ENCODE measurements at regions not wholly inside any gene's neighbourhood (a gene's known extent, or its start where the extent isn't known, plus 50 kb on each side); places are given as distances from the start of the nearest gene placed in this dataset.

DNA sequence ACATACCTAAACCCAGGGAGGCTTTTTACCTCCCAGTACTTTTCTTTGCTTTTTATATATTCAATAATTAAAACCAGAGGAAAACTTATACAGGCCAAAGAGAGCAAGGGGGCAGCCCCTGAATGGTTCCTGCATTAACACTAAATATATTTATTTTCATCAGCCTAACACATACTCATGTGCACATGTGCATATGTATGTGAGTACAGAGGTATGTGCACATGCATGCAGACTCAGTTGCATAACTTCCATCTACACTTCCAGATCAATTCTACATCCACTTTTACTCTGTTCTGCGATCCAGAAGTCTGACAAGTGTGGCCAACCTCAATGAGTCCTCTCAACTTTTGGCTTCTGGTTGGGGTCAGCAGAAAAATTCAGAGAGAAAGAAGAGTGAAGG is 794.2 kb downstream of the DHX35 start:
- Histone ChIP-seq H3K4me1 (peaks cover 0 to 16% (median 13%) of the 10 kb centered on the region in 4 donors), H3K27me3 (no peaks in the 10 kb centered on the region), H3K36me3 (no peaks in the 10 kb centered on the region), H3K4me3 (no peak overlapping the region), H3K9me3 (no peaks in the 10 kb centered on the region), H3K27ac (peak overlapping the region in 1 of 4 donors; percentile 56)
- DNase-seq, result no peak
- TF ChIP-seq, protein P1, sequence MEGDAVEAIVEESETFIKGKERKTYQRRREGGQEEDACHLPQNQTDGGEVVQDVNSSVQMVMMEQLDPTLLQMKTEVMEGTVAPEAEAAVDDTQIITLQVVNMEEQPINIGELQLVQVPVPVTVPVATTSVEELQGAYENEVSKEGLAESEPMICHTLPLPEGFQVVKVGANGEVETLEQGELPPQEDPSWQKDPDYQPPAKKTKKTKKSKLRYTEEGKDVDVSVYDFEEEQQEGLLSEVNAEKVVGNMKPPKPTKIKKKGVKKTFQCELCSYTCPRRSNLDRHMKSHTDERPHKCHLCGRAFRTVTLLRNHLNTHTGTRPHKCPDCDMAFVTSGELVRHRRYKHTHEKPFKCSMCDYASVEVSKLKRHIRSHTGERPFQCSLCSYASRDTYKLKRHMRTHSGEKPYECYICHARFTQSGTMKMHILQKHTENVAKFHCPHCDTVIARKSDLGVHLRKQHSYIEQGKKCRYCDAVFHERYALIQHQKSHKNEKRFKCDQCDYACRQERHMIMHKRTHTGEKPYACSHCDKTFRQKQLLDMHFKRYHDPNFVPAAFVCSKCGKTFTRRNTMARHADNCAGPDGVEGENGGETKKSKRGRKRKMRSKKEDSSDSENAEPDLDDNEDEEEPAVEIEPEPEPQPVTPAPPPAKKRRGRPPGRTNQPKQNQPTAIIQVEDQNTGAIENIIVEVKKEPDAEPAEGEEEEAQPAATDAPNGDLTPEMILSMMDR (IDR thresholded peaks at IDR 0.05), result no peak
- no peak for TF ChIP-seq POLR2AphosphoS5 (IDR thresholded peaks at IDR 0.05)
- TF ChIP-seq EP300 (IDR thresholded peaks at IDR 0.05), result no peak
- TF ChIP-seq POLR2A (IDR thresholded peaks at IDR 0.05), result no peak
- 91 to 97% methylated on average over 1 of the region's 1 CpG for WGBS, 2 donors
- intact Hi-C loops (cut with DNase I), result no loop called here

DNA sequence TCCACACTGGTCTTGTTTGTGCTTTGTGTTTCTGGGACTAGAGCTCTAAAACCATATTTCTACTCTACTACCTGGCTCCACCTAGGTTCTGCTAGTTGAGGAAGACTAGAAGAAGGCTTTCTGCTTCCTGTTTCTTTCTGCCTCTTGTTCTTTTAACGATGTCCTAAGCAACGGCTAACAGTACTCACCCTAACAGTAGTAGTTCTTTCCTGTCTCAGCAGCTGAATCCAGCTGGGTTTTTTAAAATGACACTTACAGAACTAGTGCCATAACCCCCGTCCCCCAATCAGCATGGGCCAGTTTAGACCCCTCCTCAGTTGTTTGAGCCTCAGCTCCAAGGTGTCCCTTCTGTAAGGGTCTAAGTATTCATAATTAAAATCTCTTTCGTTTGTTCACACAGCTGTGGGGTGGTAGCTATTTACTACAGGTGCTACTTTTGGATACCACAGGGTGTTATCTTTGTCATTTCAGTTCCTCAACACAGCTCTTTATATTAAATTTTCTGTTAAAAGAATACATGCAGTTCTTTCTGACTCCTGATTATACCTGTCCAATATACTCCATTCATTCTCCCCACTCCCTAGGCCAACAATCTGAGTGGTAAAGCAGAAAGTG is 790.2 kb downstream of the DHX35 start:
- Histone ChIP-seq H3K27me3 (no peaks in the 10 kb centered on the region), H3K36me3 (no peaks in the 10 kb centered on the region), H3K4me1 (peaks cover 0 to 12% (median 10%) of the 10 kb centered on the region in 4 donors), H3K27ac (no peak overlapping the region), H3K9me3 (peaks cover 0 to 5% (median 0%) of the 10 kb centered on the region in 4 donors), H3K4me3 (no peak overlapping the region)
- 63 to 65% methylated on average over 4 of the region's 4 CpGs for WGBS, 2 donors
- intact Hi-C loops (cut with DNase I), result no loop called here
- no peak for DNase-seq
- TF ChIP-seq, protein P1 (IDR thresholded peaks at IDR 0.05), result no peak

DNA sequence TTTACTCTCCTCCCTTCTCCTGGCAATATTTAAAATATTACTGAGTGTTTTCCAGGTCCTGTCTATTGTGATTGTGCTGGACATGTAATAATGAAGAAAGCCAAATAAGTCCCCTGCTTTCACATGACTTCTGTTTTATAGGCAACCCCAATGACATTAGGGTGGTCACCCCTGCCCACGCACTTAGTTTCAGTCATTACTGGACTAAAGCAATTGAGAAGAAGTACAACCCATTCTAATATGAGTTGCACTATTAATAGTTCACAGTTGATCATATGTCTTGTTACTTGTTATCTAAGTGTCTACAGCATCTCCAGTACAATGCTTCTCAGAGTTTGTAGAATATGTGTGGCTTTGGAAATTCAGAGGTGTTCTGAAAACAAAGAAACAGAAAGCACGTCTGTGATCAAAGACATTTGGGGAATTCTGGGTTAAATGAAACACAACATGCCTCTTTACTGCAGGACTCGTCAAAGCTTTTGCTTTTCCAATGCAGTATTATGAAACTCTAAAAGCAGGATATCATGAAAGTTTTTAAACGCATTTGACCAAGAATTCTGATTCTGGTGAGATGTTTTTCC is 789.5 kb downstream of the DHX35 start:
- Histone ChIP-seq H3K36me3 (no peaks in the 10 kb centered on the region), H3K27me3 (no peaks in the 10 kb centered on the region), H3K4me1 (peaks cover 0 to 4% (median 2%) of the 10 kb centered on the region in 4 donors), H3K4me3 (no peak overlapping the region), H3K27ac (no peak overlapping the region), H3K9me3 (peaks cover 0 to 5% (median 0%) of the 10 kb centered on the region in 4 donors)
- no peak for TF ChIP-seq POLR2A (IDR thresholded peaks at IDR 0.05)
- no peak for TF ChIP-seq POLR2AphosphoS5 (IDR thresholded peaks at IDR 0.05)
- TF ChIP-seq, protein P1 (IDR thresholded peaks at IDR 0.05), result no peak
- TF ChIP-seq EP300 (IDR thresholded peaks at IDR 0.05), result no peak
- 84 to 85% methylated on average over 4 of the region's 4 CpGs for WGBS, 2 donors
- no peak for DNase-seq
- intact Hi-C loops (cut with DNase I), result no loop called here

DNA sequence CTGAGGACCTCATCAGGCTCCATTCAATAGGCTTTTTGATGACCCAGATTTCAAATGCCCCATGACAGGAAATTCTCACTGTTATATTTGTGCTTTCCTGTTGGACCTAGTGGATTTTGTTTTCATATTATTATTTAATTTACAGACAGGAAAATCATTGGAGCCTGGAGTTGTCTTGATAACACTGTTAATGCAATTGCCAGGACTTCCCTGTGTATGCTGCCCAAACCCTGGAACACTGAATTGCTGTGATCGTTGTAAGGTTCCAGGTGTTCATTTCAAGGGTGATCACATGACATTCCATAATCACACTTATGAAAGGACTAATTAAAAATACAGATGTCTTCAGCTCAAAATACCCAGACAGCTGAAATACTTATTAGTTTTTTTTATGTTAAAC is 783.2 kb downstream of the DHX35 start:
- Histone ChIP-seq H3K4me3 (no peak overlapping the region), H3K27ac (no peak overlapping the region), H3K36me3 (no peaks in the 10 kb centered on the region), H3K4me1 (no peaks in the 10 kb centered on the region), H3K9me3 (peaks cover 0 to 5% (median 0%) of the 10 kb centered on the region in 4 donors), H3K27me3 (no peaks in the 10 kb centered on the region)
- DNase-seq, result no peak
- 26 to 67% methylated on average over 1 of the region's 1 CpG for WGBS, 2 donors
- intact Hi-C loops (cut with DNase I), result no loop called here
- TF ChIP-seq, protein P1 (IDR thresholded peaks at IDR 0.05), result no peak
- TF ChIP-seq POLR2A (IDR thresholded peaks at IDR 0.05) (no peak), EP300 (IDR thresholded peaks at IDR 0.05) (no peak), POLR2AphosphoS5 (IDR thresholded peaks at IDR 0.05) (no peak)

DNA sequence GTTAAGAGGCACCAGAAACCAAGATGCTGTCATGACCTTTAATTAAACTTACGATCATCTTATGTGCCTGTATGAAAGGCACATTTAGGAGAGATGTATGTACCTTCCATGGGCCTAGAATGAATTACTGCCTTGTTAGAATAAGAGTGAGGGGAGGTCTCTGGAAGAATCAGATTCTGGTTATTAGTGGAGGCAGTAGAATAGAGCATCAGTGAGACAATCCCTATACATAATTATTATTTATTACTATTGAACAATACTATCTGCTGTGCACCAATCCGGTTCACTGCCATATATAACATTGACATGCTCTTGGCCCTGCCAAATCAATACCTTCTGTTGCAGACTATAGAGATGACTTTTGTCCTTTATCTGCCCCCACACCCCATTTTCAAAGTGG is 776.5 kb downstream of the DHX35 start:
- Histone ChIP-seq H3K36me3 (no peaks in the 10 kb centered on the region), H3K4me1 (no peaks in the 10 kb centered on the region), H3K27me3 (no peaks in the 10 kb centered on the region), H3K4me3 (no peak overlapping the region), H3K27ac (no peak overlapping the region), H3K9me3 (no peaks in the 10 kb centered on the region)
- intact Hi-C loops (cut with DNase I), result no loop called here
- DNase-seq, result no peak
- 90 to 95% methylated on average over 2 of the region's 2 CpGs for WGBS, 2 donors
- no peak for TF ChIP-seq EP300 (IDR thresholded peaks at IDR 0.05)
- TF ChIP-seq POLR2AphosphoS5 (IDR thresholded peaks at IDR 0.05), result no peak
- TF ChIP-seq, protein P1 (IDR thresholded peaks at IDR 0.05), result no peak
- no peak for TF ChIP-seq POLR2A (IDR thresholded peaks at IDR 0.05)

All from sigmoid colon (tissue), 6 donors.